DOHH2 (cell line): ENCODE measurements at regions not wholly inside any gene's neighbourhood (a gene's known extent, or its start where the extent isn't known, plus 50 kb on each side); places are given as distances from the start of the nearest gene placed in this dataset.

Source experiments
- CTCF ChIP-seq: fragments of 200-600 bp; sonication (generic); IDR thresholded peaks from one replicate; pipeline ENCODE4 v1.5.1; 2014; ENCODE audit warnings: antibody characterized with exemption, mild to moderate bottlenecking, low read depth, low read length; ENCODE audit not compliant: poor library complexity, severe bottlenecking
- EZH2phosphoT487 ChIP-seq: fragments of 200-600 bp; sonication (generic); IDR thresholded peaks from 2 replicates; pipeline ENCODE4 v1.6.1; 2017; ENCODE audit warnings: borderline replicate concordance, mild to moderate bottlenecking, antibody characterized with exemption, low read length, moderate library complexity, mixed read lengths

- no peak for TF ChIP-seq CTCF
- TF ChIP-seq EZH2phosphoT487: no peak
Observed at GRCh38 chr13:27680465-27680864, 58.8 kb downstream of the POLR1D start.
